OCI-LY1 (cell line): ENCODE measurements at regions not wholly inside any gene's neighbourhood (a gene's known extent, or its start where the extent isn't known, plus 50 kb on each side); places are given as distances from the start of the nearest gene placed in this dataset.
"Not testable (repeated sequence)": the region's sequence is repeated elsewhere in the genome, so short reads cannot be mapped to it uniquely, and the experiment has no call there.

ENCODE experiments used
- H2AFZ ChIP-seq: fragments of 200-600 bp; sonication (generic), shearing (Covaris generic); 2 replicates; pipeline ENCODE4 v1.6.0; 2014; ENCODE audit warnings: antibody characterized with exemption, mild to moderate bottlenecking, low read length
- H3F3A ChIP-seq: fragments of 200-600 bp; sonication (generic), shearing (Covaris generic); 2 replicates; pipeline ENCODE4 v1.6.0; 2014; ENCODE audit warnings: mild to moderate bottlenecking, antibody characterized with exemption, low read length, moderate library complexity; ENCODE audit not compliant: insufficient read depth
- H3K27ac ChIP-seq: fragments of 200-600 bp; sonication (generic); 2 replicates; pipeline ENCODE4 v1.5.1; 2014; ENCODE audit warnings: low read length, mixed run types, mild to moderate bottlenecking, low read depth; ENCODE audit not compliant: poor library complexity, severe bottlenecking
- H3K27me3 ChIP-seq: fragments of 200-600 bp; sonication (generic); 2 replicates; pipeline ENCODE4 v1.6.0; 2014; ENCODE audit warnings: antibody characterized with exemption, mild to moderate bottlenecking, low read length, moderate library complexity; ENCODE audit not compliant: insufficient read depth
- H3K36me3 ChIP-seq: fragments of 200-600 bp; sonication (generic); 2 replicates; pipeline ENCODE4 v1.6.1; 2014; ENCODE audit warnings: mild to moderate bottlenecking, antibody characterized with exemption, low read length, moderate library complexity, mixed read lengths; ENCODE audit not compliant: insufficient read depth
- H3K4me1 ChIP-seq: fragments of 200-600 bp; sonication (generic); 2 replicates; pipeline ENCODE4 v1.5.1; 2014; ENCODE audit warnings: mild to moderate bottlenecking, low read length, moderate library complexity; ENCODE audit not compliant: insufficient read depth, severe bottlenecking
- H3K4me2 ChIP-seq: fragments of 200-600 bp; sonication (generic), shearing (Covaris generic); 2 replicates; pipeline ENCODE4 v1.6.1; 2014; ENCODE audit warnings: low read length
- H3K4me3 ChIP-seq: fragments of 200-600 bp; sonication (generic); 2 replicates; pipeline ENCODE4 v1.5.1; 2014; ENCODE audit warnings: low read length, low read depth, mild to moderate bottlenecking, mixed read lengths; ENCODE audit not compliant: poor library complexity, severe bottlenecking
- H3K79me2 ChIP-seq: fragments of 200-600 bp; shearing (Covaris generic); 2 replicates; pipeline ENCODE4 v1.6.1; 2016; ENCODE audit warnings: mixed run types, low read length, mixed read lengths; ENCODE audit not compliant: insufficient read depth
- H3K9ac ChIP-seq: fragments of 200-600 bp; sonication (generic), shearing (Covaris generic); 2 replicates; pipeline ENCODE4 v1.6.1; 2014; ENCODE audit warnings: mild to moderate bottlenecking, low read length, mixed read lengths
- H3K9me2 ChIP-seq: fragments of 200-600 bp; sonication (generic), shearing (Covaris generic); 2 replicates; pipeline ENCODE4 v1.6.1; 2014; ENCODE audit warnings: low read depth, mild to moderate bottlenecking, low read length, mixed read lengths
- H3K9me3 ChIP-seq: fragments of 200-600 bp; shearing (Covaris generic); 2 replicates; pipeline ENCODE4 v1.6.1; 2014; ENCODE audit warnings: low read length, mixed read lengths
- H4K20me1 ChIP-seq: fragments of 200-600 bp; sonication (generic), shearing (Covaris generic); 2 replicates; pipeline ENCODE4 v1.6.0; 2016; ENCODE audit warnings: mild to moderate bottlenecking, low read length; ENCODE audit not compliant: insufficient read depth
- EZH2 ChIP-seq: fragments of 200-600 bp; sonication (generic), shearing (Covaris generic); IDR thresholded peaks from 2 replicates; pipeline ENCODE4 v1.8.0; 2017; ENCODE audit warnings: borderline replicate concordance, mixed run types, mild to moderate bottlenecking, antibody characterized with exemption, low read length, moderate library complexity, mixed read lengths
- TF ChIP-seq, protein P1 (sequence below): fragments of 200-600 bp; sonication (generic), shearing (Covaris generic); IDR thresholded peaks from 2 replicates; pipeline ENCODE4 v1.5.1; 2017; ENCODE audit warnings: mild to moderate bottlenecking, antibody characterized with exemption, low read length, moderate library complexity, mixed read lengths

DNA sequence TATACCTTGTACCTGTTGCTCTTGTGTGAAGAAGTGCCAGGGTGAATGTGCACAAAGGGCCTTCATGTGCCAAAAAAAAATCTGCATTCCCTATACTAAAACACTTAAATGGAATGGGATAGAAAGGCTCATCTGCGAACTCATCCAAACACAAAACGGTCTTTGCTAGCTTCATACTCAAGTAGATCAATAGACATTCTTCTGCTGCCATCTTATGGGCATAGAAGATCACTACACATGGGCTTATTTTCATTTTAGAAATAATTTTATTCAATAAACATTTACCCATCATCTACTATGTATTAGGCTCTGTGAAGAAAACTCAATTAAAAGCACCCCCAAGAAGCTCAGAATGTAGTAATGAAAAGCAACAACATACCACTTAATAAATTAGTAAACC, 693.1 kb downstream of the CDY1 start:
- not testable (repeated sequence) for H2AFZ ChIP-seq, H4K20me1 ChIP-seq, H3K9ac ChIP-seq, H3K27ac ChIP-seq, H3K9me3 ChIP-seq, H3K4me1 ChIP-seq, H3K4me3 ChIP-seq, H3K36me3 ChIP-seq, H3K4me2 ChIP-seq, H3F3A ChIP-seq, H3K9me2 ChIP-seq, H3K27me3 ChIP-seq, H3K79me2 ChIP-seq
- TF ChIP-seq, protein P1, sequence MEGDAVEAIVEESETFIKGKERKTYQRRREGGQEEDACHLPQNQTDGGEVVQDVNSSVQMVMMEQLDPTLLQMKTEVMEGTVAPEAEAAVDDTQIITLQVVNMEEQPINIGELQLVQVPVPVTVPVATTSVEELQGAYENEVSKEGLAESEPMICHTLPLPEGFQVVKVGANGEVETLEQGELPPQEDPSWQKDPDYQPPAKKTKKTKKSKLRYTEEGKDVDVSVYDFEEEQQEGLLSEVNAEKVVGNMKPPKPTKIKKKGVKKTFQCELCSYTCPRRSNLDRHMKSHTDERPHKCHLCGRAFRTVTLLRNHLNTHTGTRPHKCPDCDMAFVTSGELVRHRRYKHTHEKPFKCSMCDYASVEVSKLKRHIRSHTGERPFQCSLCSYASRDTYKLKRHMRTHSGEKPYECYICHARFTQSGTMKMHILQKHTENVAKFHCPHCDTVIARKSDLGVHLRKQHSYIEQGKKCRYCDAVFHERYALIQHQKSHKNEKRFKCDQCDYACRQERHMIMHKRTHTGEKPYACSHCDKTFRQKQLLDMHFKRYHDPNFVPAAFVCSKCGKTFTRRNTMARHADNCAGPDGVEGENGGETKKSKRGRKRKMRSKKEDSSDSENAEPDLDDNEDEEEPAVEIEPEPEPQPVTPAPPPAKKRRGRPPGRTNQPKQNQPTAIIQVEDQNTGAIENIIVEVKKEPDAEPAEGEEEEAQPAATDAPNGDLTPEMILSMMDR: 0 out of 2 replicates have a peak, but pooled peaks have one; percentile 9

DNA sequence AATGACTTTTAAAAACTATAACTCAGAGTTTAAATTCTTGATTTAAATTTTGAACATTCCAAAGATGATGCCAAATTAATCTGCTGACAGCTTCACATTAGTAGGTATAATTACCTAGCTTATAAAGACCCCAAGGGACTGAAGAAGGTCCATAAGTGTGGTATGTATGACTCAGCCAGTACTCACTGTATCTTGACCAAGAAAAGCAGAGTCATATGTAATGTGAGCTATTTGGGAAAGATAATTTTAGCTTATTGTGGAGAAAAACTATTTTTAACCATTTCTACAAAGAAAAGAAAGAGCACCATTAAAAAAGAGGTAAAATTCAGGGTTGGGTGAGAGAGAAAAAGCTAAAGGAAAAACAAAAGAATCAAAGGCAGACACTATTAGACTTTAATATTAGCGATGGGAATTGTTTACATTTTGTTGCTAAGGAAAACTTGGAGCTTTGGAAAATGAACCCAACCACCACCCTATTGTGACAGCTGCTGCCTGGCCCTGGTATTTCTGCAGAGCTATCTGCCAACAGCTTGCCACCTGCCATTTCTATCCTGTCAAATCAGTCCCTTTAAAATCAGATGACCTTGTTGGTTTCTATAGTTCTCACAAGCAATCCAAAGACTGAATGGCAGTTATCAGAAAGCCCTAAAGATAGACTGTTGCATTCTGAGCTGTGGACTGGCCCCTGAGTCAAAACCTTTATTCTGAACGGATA, 697.7 kb downstream of the CDY1 start:
- H3K27me3 ChIP-seq, H3K9ac ChIP-seq: not testable (repeated sequence)

DNA sequence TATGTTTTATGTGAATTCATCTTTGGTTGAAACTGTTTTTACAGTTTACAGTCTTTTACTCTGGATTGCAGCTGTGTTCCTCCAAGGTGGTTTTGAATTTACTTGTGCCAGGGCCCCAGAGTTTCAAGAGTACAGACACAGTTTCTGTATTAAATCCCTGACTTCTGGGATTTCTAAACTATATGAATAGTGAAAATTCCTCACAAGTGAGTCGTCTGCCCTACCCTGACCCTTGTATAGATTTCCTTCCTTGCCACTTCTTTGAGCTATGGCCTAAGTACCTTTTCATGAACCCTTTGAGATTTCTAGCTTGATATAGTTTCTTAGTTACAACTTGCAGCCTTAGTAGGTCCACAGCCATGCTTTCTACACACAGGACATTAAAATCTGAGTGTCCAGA, 700.8 kb downstream of the CDY1 start:
- H3K9me3 ChIP-seq, H3K27me3 ChIP-seq, H3K4me3 ChIP-seq, H3K9me2 ChIP-seq, H3K4me1 ChIP-seq, H3K79me2 ChIP-seq, H3K4me2 ChIP-seq, H3K36me3 ChIP-seq, H4K20me1 ChIP-seq, H3F3A ChIP-seq, H3K9ac ChIP-seq, H3K27ac ChIP-seq, H2AFZ ChIP-seq: not testable (repeated sequence)

More for the DNA sequence above, 697.7 kb downstream of the CDY1 start:
- not testable (repeated sequence) for H3K9me3 ChIP-seq, H4K20me1 ChIP-seq, H3K79me2 ChIP-seq, H3F3A ChIP-seq, H3K27ac ChIP-seq, H3K36me3 ChIP-seq, H3K9me2 ChIP-seq, H2AFZ ChIP-seq, H3K4me2 ChIP-seq, H3K4me1 ChIP-seq, H3K4me3 ChIP-seq

DNA sequence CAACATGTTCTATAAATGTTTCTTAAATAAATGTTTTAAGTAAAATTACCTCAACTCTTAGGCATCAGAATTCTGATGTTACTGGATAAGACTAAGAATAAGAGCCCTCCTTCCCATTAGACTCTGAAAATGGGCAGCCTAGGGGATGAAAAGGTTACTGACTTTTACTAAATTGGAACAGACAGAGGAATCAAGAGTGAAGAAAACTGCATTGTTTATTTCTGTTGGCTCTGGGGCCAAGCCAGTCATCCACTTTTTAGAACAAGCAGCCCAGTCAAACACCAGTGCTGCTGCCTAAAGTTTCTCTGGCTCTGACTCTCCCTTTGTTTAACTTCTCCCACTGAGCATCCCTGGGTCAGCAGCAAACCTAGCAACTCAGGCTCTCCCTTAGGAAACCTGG, 731.0 kb downstream of the CDY1 start:
- H3K4me3 ChIP-seq, H3K27ac ChIP-seq, H3K9me2 ChIP-seq, H4K20me1 ChIP-seq, H3K36me3 ChIP-seq, H2AFZ ChIP-seq, H3K27me3 ChIP-seq, H3K4me1 ChIP-seq, H3K4me2 ChIP-seq, H3K79me2 ChIP-seq, H3K9me3 ChIP-seq, H3F3A ChIP-seq, H3K9ac ChIP-seq: not testable (repeated sequence)

DNA sequence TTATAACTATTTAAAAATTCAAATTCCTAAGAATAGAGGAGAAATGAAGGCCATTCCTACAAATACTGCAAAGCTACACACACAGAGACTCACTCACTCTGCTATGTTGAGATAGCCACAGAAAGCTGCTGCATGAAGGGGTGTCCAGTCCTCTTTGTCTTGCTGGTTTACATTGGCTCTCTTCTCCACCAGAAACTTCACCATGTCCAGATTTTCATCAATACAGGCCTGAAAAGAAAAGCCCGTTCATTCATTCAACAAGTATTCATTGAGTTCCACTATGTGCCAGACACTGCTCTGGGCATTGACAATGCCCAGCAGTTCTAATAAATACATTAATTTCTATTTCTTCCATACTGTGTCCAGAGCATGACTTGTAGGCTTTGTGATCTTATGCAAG, 732.3 kb downstream of the CDY1 start:
- H3K9ac ChIP-seq: no peak overlapping the region
- H3K9me3 ChIP-seq: no peaks in the 10 kb centered on the region
- H3K27me3 ChIP-seq: no peaks in the 10 kb centered on the region
- no peaks in the 10 kb centered on the region for H3K9me2 ChIP-seq
- H3K36me3 ChIP-seq: no peaks in the 10 kb centered on the region
- H3K4me2 ChIP-seq: no peak overlapping the region
- no peaks in the 10 kb centered on the region for H3F3A ChIP-seq
- no peaks in the 10 kb centered on the region for H4K20me1 ChIP-seq
- H3K4me1 ChIP-seq: no peaks in the 10 kb centered on the region
- H3K4me3 ChIP-seq: no peak overlapping the region
- no peak overlapping the region for H2AFZ ChIP-seq
- no peak for TF ChIP-seq EZH2
- TF ChIP-seq, protein P1: no peak
- no peak overlapping the region for H3K27ac ChIP-seq
- H3K79me2 ChIP-seq: no peaks in the 10 kb centered on the region

DNA sequence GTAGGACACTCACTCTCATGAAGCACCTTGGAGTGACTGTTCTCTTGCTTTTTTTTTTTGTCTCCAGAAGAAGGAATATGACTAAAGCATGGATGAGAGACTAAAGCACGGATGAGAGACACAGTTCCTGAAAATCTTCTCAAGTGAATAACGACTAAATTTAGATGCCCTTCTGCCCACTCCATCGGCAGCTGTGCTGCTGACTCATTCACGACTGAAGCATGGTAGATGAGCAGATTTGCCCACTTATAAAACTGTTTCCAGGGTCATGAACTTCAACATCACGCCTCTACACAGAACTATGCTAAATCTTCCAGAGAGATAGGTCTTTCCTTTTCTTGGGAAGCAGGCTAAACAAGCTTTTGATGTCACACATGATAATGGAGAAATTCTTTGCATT, 738.0 kb downstream of the CDY1 start:
- H3K27ac ChIP-seq, H3K9me3 ChIP-seq, H3K9me2 ChIP-seq, H3K9ac ChIP-seq, H4K20me1 ChIP-seq, H2AFZ ChIP-seq, H3K4me2 ChIP-seq, H3K27me3 ChIP-seq, H3K79me2 ChIP-seq, H3K4me1 ChIP-seq, H3K36me3 ChIP-seq, H3F3A ChIP-seq, H3K4me3 ChIP-seq: not testable (repeated sequence)
